HG03378 (cell line): ENCODE measurements at regions not wholly inside any gene's neighbourhood (a gene's known extent, or its start where the extent isn't known, plus 50 kb on each side); places are given as distances from the start of the nearest gene placed in this dataset.

ENCODE experiments used
- ATAC-seq: cut with Tn5 transposase; IDR thresholded peaks from one replicate; pipeline ENCODE4 v1.9.1; 2021; ENCODE audit warnings: mild to moderate bottlenecking, moderate library complexity; ENCODE audit not compliant: unreplicated experiment

DNA sequence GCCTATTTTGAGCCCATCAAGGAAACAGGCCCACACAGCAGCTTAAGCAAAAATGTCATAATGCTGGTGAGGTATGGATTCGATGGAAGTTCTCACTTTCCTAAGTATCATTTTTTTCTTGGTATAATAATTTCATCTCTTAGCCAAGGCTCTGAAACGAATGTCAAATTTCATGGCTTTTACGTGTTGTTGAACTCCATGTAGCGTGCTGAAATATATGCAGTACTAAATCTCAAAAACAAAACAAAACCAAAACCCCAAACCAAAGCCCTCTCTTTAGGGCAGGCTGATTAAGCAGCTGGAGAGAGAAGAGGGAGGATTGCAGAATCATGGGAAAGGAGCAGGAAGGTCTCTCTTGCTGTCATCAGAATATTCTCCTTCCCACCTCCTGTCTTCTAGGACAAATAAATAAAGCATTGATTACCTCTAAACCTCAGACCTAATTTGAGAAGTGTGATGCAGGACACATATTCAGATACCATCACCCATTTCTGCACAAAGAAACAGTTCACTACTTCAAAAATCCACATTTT lies 58.3 kb downstream of the TMEM174 start:
- ATAC-seq = no peak

DNA sequence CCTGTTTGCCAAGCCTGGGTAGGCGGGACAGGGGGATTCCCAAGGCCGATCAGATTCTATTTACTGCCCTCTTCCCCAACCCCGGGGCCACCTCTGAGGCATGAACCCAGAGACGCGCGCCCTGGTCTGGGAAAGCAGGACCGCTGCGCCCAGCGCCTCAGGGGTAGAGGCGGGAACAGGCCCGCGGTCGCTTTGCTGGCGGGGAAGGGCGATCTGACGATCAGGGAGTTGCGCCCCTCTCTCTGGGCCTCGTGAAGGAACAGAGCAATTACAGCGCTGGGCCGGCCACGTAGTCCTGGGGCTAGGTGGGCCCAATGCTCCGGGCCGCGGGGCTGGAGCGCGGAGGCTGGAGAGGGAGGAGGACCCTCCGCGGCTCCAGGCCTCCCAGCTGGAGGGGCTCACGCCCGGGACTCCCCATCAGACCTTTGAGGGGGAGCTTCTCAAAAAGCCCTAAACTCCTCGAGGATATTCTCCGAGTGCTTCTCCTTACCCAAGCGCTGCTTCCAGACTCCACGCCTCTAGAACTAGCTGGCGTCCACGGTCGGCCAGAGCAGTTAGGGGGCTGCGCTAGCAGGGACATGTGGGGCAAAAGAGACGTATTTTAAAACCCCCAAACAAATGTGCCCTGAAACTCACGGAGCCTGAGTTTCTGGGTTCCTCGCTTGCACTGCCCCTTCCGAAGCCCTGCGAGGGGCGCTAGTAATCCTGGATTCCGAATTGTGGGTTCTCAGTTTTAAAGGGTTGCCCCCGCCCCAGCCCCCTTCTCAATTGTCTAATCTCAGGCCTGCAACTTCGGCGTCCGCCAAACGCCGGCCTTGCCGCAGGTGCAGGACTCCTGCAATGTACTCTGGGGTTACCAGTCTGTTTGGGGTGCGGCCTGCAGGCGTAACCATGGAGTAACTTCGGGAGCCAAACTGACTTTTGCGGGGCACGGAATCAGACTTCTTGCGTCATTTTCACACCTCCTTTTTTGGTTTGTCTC lies 57.6 kb downstream of the TMEM174 start:
- no peak for ATAC-seq

DNA sequence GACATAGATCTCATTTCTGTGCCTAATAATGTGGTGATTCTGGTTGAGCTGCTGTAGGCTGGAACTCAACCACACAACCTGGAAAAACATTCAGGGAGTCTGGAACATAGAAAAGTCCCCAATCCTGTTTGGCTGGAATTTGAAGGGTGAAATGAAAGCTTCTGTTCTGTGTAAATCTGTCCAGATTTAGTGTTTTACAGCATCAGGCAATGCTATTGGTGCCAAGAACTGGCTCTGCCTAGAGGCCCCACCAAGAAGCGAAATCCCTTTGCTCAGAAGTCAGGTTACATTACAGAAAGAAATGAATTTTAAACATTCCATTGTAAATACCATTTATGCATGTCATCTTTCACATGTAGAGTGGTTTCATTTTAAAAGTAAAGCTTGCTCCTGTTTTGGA lies 56.3 kb downstream of the TMEM174 start:
- ATAC-seq = no peak

DNA sequence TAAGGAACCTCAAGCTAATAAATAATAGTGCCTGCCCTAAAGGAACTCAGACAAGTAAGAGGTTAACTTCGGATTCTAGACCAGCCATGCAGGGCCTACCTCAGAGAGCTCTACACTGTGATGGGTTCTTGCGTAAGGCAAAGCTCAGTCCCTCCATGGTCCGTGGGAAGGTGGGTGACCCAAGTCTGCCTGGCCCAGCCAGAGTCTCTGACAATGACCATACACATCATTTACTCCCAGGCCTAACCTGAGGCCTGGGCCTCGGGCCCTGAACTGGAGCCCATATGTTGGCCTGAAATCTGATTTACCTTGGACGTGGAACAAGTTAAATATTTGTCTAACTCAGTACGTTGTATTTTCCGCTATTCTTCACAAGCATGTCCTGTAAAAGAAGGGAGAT lies 55.1 kb downstream of the TMEM174 start:
- ATAC-seq = no peak
